Activated CD8-positive, alpha-beta memory T cell treated with anti-CD3 and anti-CD28 coated beads, Interleukin-2, amount 10 ng/mL, durations not matched to agents 7 days and 5 days (primary cell): ENCODE measurements at regions not wholly inside any gene's neighbourhood (a gene's known extent, or its start where the extent isn't known, plus 50 kb on each side); places are given as distances from the start of the nearest gene placed in this dataset.
A peak's percentile ranks its signal among the peaks of the same experiment; 100 is the strongest.

Source experiments
- ATAC-seq: fragments of 150-1000 bp; cut with Tn5 transposase; one replicate; pipeline ENCODE4 v1.10.0; 2021; ENCODE audit warnings: moderate library complexity
- CTCF ChIA-PET: fragments of 350-600 bp; sonication (Branson Sonifier 250); formaldehyde crosslinking; loops from one replicate; lab custom pipeline; 2021; ENCODE audit warnings: antibody characterized with exemption; lab: Charles Lee
- DNase-seq: peaks from one replicate; pipeline ENCODE4 v3.0.0-alpha.2; 2020
- H3K27ac Mint-ChIP-seq: one replicate; pipeline ENCODE4 v1.8.0; 2021; ENCODE audit warnings: mild to moderate bottlenecking, mixed read lengths
- H3K27me3 Mint-ChIP-seq: one replicate; pipeline ENCODE4 v1.8.0; 2021; ENCODE audit warnings: mixed read lengths
- H3K36me3 Mint-ChIP-seq: one replicate; pipeline ENCODE4 v1.8.0; 2021; ENCODE audit warnings: mild to moderate bottlenecking, mixed read lengths
- H3K4me1 Mint-ChIP-seq: one replicate; pipeline ENCODE4 v1.8.0; 2021; ENCODE audit warnings: mixed read lengths
- H3K4me3 Mint-ChIP-seq: one replicate; pipeline ENCODE4 v1.8.0; 2021; ENCODE audit warnings: mild to moderate bottlenecking, moderate library complexity, mixed read lengths
- H3K9me3 Mint-ChIP-seq: one replicate; pipeline ENCODE4 v1.8.0; 2022; ENCODE audit warnings: low read depth, mixed read lengths

- DNase-seq: no peak
- CTCF ChIA-PET: no interaction called here
- no peak for ATAC-seq
- Mint-ChIP-seq H3K27ac (no peak overlapping the region), H3K36me3 (peaks cover 29% of the 10 kb centered on the region), H3K27me3 (no peaks in the 10 kb centered on the region), H3K4me1 (peaks cover 18% of the 10 kb centered on the region), H3K9me3 (peaks cover 14% of the 10 kb centered on the region), H3K4me3 (no peak overlapping the region)
Observed at GRCh38 chr12:91902860-91903683, 242.6 kb downstream of the BTG1 start.

GRCh38 chr12:91901381-91902074 is 244.1 kb downstream of the BTG1 start:
- H3K27ac Mint-ChIP-seq: no peak overlapping the region
- CTCF ChIA-PET: no interaction called here
- H3K36me3 Mint-ChIP-seq: peaks cover 26% of the 10 kb centered on the region

GRCh38 chr12:91900971-91901370 is 244.7 kb downstream of the BTG1 start:
- CTCF ChIA-PET: interaction anchor here (0.6 kb wide), 1 partner anchor 1370 kb away, joined by 3 read pairs; no protein-coding TSS in a partner anchor
- no peak for ATAC-seq
- Mint-ChIP-seq H3K27ac (no peak overlapping the region), H3K9me3 (peaks cover 6% of the 10 kb centered on the region), H3K27me3 (no peaks in the 10 kb centered on the region), H3K4me3 (no peak overlapping the region), H3K4me1 (peaks cover 18% of the 10 kb centered on the region), H3K36me3 (peaks cover 25% of the 10 kb centered on the region)
- no peak for DNase-seq

More at GRCh38 chr12:91901381-91902074, 244.1 kb downstream of the BTG1 start:
- no peak overlapping the region for H3K4me3 Mint-ChIP-seq
- DNase-seq: no peak
- H3K4me1 Mint-ChIP-seq: peaks cover 18% of the 10 kb centered on the region
- ATAC-seq: no peak
- no peaks in the 10 kb centered on the region for H3K27me3 Mint-ChIP-seq
- H3K9me3 Mint-ChIP-seq: peaks cover 6% of the 10 kb centered on the region

GRCh38 chr12:91899056-91899455 is 246.6 kb downstream of the BTG1 start:
- no peak for DNase-seq
- CTCF ChIA-PET: no interaction called here
- Mint-ChIP-seq H3K27me3 (no peaks in the 10 kb centered on the region), H3K4me1 (peaks cover 8% of the 10 kb centered on the region), H3K36me3 (peaks cover 22% of the 10 kb centered on the region), H3K4me3 (no peak overlapping the region), H3K27ac (no peak overlapping the region), H3K9me3 (peaks cover 6% of the 10 kb centered on the region)
- ATAC-seq: no peak

- Mint-ChIP-seq H3K9me3 (peaks cover 2% of the 10 kb centered on the region), H3K4me1 (no peaks in the 10 kb centered on the region), H3K27ac (no peak overlapping the region), H3K27me3 (no peaks in the 10 kb centered on the region), H3K4me3 (no peak overlapping the region), H3K36me3 (peaks cover 8% of the 10 kb centered on the region)
- CTCF ChIA-PET: no interaction called here
- ATAC-seq (no peak), DNase-seq (no peak)
Observed at GRCh38 chr12:91897025-91897515, 248.6 kb downstream of the BTG1 start.

GRCh38 chr12:91896286-91897024 is 249.2 kb downstream of the BTG1 start:
- CTCF ChIA-PET: no interaction called here
- Mint-ChIP-seq H3K36me3 (peaks cover 5% of the 10 kb centered on the region), H3K9me3 (no peaks in the 10 kb centered on the region), H3K27me3 (no peaks in the 10 kb centered on the region), H3K4me3 (no peak overlapping the region), H3K4me1 (no peaks in the 10 kb centered on the region), H3K27ac (no peak overlapping the region)
- ATAC-seq (no peak), DNase-seq (no peak)

- H3K4me3 Mint-ChIP-seq: no peak overlapping the region
- H3K9me3 Mint-ChIP-seq: no peaks in the 10 kb centered on the region
- CTCF ChIA-PET: no interaction called here
- no peak overlapping the region for H3K27ac Mint-ChIP-seq
- H3K27me3 Mint-ChIP-seq: no peaks in the 10 kb centered on the region
- no peaks in the 10 kb centered on the region for H3K4me1 Mint-ChIP-seq
- H3K36me3 Mint-ChIP-seq: no peaks in the 10 kb centered on the region
- ATAC-seq (no peak), DNase-seq (no peak)
Observed at GRCh38 chr12:91894911-91895310, 250.7 kb downstream of the BTG1 start.

- CTCF ChIA-PET: no interaction called here
- Mint-ChIP-seq H3K36me3 (no peaks in the 10 kb centered on the region), H3K27ac (peak overlapping the region; percentile 9), H3K9me3 (no peaks in the 10 kb centered on the region), H3K4me1 (no peaks in the 10 kb centered on the region), H3K27me3 (no peaks in the 10 kb centered on the region), H3K4me3 (no peak overlapping the region)
- DNase-seq (no peak), ATAC-seq (no peak)
Observed at GRCh38 chr12:91893476-91893875, 252.2 kb downstream of the BTG1 start.

- no peaks in the 10 kb centered on the region for H3K36me3 Mint-ChIP-seq
- no peaks in the 10 kb centered on the region for H3K4me1 Mint-ChIP-seq
- DNase-seq (no peak), ATAC-seq (no peak)
- CTCF ChIA-PET: no interaction called here
- H3K27ac Mint-ChIP-seq: no peak overlapping the region
- H3K27me3 Mint-ChIP-seq: no peaks in the 10 kb centered on the region
- no peaks in the 10 kb centered on the region for H3K9me3 Mint-ChIP-seq
- no peak overlapping the region for H3K4me3 Mint-ChIP-seq
Observed at GRCh38 chr12:91892081-91892855, 253.4 kb downstream of the BTG1 start.

- ATAC-seq: no peak
- CTCF ChIA-PET: no interaction called here
- H3K27ac Mint-ChIP-seq: no peak overlapping the region
- H3K36me3 Mint-ChIP-seq: no peaks in the 10 kb centered on the region
- H3K27me3 Mint-ChIP-seq: no peaks in the 10 kb centered on the region
- H3K4me3 Mint-ChIP-seq: no peak overlapping the region
- H3K4me1 Mint-ChIP-seq: no peaks in the 10 kb centered on the region
- no peak for DNase-seq
- no peaks in the 10 kb centered on the region for H3K9me3 Mint-ChIP-seq
Observed at GRCh38 chr12:91890742-91891141, 254.9 kb downstream of the BTG1 start.

GRCh38 chr12:91889910-91890309 is 255.7 kb downstream of the BTG1 start:
- CTCF ChIA-PET: no interaction called here
- ATAC-seq (no peak), DNase-seq (no peak)
- Mint-ChIP-seq H3K4me3 (no peak overlapping the region), H3K4me1 (no peaks in the 10 kb centered on the region), H3K27ac (no peak overlapping the region), H3K36me3 (no peaks in the 10 kb centered on the region), H3K27me3 (no peaks in the 10 kb centered on the region), H3K9me3 (no peaks in the 10 kb centered on the region)

- Mint-ChIP-seq H3K9me3 (no peaks in the 10 kb centered on the region), H3K4me3 (no peak overlapping the region), H3K4me1 (no peaks in the 10 kb centered on the region), H3K36me3 (no peaks in the 10 kb centered on the region), H3K27ac (no peak overlapping the region), H3K27me3 (no peaks in the 10 kb centered on the region)
- ATAC-seq (no peak), DNase-seq (no peak)
- CTCF ChIA-PET: no interaction called here
Observed at GRCh38 chr12:91889059-91889458, 256.6 kb downstream of the BTG1 start.

- no peak overlapping the region for H3K27ac Mint-ChIP-seq
- no peaks in the 10 kb centered on the region for H3K27me3 Mint-ChIP-seq
- no peaks in the 10 kb centered on the region for H3K9me3 Mint-ChIP-seq
- CTCF ChIA-PET: interaction anchor here (1.3 kb wide), 1 partner anchor 76 kb away, joined by 3 read pairs; no protein-coding TSS in a partner anchor
- DNase-seq: no peak
- no peaks in the 10 kb centered on the region for H3K36me3 Mint-ChIP-seq
- no peak for ATAC-seq
- H3K4me3 Mint-ChIP-seq: no peak overlapping the region
- no peaks in the 10 kb centered on the region for H3K4me1 Mint-ChIP-seq
Observed at GRCh38 chr12:91887957-91888356, 257.7 kb downstream of the BTG1 start.
